ENCODE measurements at regions not wholly inside any gene's neighbourhood (a gene's known extent, or its start where the extent isn't known, plus 50 kb on each side); places are given as distances from the start of the nearest gene placed in this dataset.

GRCh38 chrX:6374556-6374955 is 145.9 kb upstream of the NLGN4X start:
- Histone ChIP-seq H3K27ac (ENCODE audit: insufficient read depth, low read depth, low read length) (no peak overlapping the region), H3K79me2 (ENCODE audit: control insufficient read depth, insufficient read depth, low read length) (no peaks in the 10 kb centered on the region), H3K4me3 (replicated peaks in 1 of 3; ENCODE audit: insufficient read depth in 1 of 3, low read depth in 1 of 3, low read length in 3 of 3) (no peak overlapping the region), H3K4me1 (ENCODE audit: control insufficient read depth, extremely low read depth, insufficient read depth, low read length) (no peaks in the 10 kb centered on the region), H3K4me2 (ENCODE audit: insufficient read depth, low read length) (no peak overlapping the region), H3K36me3 (ENCODE audit: control insufficient read depth in 2 of 2, extremely low read depth in 1 of 2, insufficient read depth in 2 of 2, low read length in 2 of 2) (no peaks in the 10 kb centered on the region), H3K9me3 (replicated peaks; ENCODE audit: control insufficient read depth, insufficient read depth, low read length) (no peaks in the 10 kb centered on the region), H3K9ac (replicated peaks; ENCODE audit: extremely low read depth, insufficient read depth, low read length) (no peak overlapping the region), H3K9me1 (replicated peaks; ENCODE audit: control insufficient read depth, extremely low read depth, insufficient read depth, low read length) (no peaks in the 10 kb centered on the region), H2AFZ (ENCODE audit: low read depth, low read length) (no peak overlapping the region), H4K20me1 (replicated peaks; ENCODE audit: control insufficient read depth, extremely low read depth, insufficient read depth, low read length) (no peaks in the 10 kb centered on the region), H3K27me3 (ENCODE audit: control insufficient read depth in 2 of 2, insufficient read depth in 2 of 2, low read length in 2 of 2) (no peaks in the 10 kb centered on the region)
- TF ChIP-seq POLR2A (IDR thresholded peaks at IDR 0.05; ENCODE audit: low read depth, low read length) (no peak), MYC (IDR thresholded peaks at IDR 0.05; ENCODE audit: low read depth, low read length) (no peak), EZH2 (IDR thresholded peaks at IDR 0.05; ENCODE audit: borderline replicate concordance, low read depth, low read length, severe bottlenecking) (no peak), JUN (IDR thresholded peaks at IDR 0.05; ENCODE audit: borderline replicate concordance, insufficient read depth, insufficient read length, low read depth) (no peak), MAX (IDR thresholded peaks at IDR 0.05; ENCODE audit: insufficient read depth, insufficient read length) (no peak), GATA2 (IDR thresholded peaks at IDR 0.05; ENCODE audit: insufficient read depth, insufficient read length, low read depth, low read length) (no peak), CTCF (IDR thresholded peaks at IDR 0.05; ENCODE audit: extremely low read depth in 1 of 2, insufficient read depth in 1 of 2, low read depth in 1 of 2, low read length in 2 of 2) (no peak), POLR2AphosphoS5 (IDR thresholded peaks at IDR 0.05; ENCODE audit: insufficient read depth, low read depth, low read length) (no peak), FOS (IDR thresholded peaks at IDR 0.05; ENCODE audit: borderline replicate concordance, insufficient read depth, low read length) (no peak)
- dilution Hi-C loops (cut with MboI; ENCODE audit: extremely low pct_ligation_motif_present, low sequenced_read_pairs) (no loop called here), intact Hi-C loops (cut with micrococcal nuclease) (no loop called here)
- CTCF ChIA-PET: no interaction called here
- DNase-seq (ENCODE audit: low read depth, low spot score): no peak
- POLR2A ChIA-PET: no interaction called here
- FAIRE-seq: no peak
- BruUV-seq (replicated peaks): no TSS peak
